ENCODE measurements at regions not wholly inside any gene's neighbourhood (a gene's known extent, or its start where the extent isn't known, plus 50 kb on each side); places are given as distances from the start of the nearest gene placed in this dataset.
"Not testable (repeated sequence)": the region's sequence is repeated elsewhere in the genome, so short reads cannot be mapped to it uniquely, and the experiment has no call there.

DNA sequence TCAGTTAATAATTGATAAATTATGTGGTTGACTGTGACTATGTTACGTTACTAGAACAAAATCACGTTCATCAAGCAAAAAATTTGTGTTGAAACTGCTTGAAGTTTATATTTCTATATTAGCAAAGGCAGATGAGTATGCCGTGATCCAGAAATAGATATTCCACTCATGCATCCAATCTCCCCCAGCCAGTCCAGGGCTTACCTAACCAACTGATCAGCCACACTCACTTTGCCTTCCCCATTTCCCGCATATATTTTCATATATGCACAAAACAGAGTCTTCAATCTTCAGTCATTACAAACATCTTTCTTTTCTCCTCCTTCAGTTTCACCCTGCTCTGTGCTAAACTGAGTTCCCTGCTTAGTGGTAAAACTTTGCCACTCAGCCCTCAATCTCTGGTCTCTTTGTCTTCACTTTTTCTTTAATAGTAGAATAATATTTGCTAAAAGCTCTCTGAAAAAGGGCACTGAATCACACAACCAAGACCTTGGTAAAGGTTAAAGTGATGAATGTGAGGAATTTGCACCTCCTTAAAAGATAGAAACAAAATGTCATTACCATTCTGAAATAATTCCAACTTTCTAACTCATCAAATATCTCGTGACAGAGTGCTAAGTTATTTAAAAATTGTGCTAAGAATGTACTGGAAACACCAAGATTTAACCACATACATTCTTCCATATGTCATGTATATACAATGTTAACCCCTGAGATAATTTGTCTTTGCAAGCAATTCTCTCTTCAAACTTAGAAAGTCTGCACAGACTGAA is 893.2 kb upstream of the CRIM1 start:
- TF ChIP-seq, protein P1, sequence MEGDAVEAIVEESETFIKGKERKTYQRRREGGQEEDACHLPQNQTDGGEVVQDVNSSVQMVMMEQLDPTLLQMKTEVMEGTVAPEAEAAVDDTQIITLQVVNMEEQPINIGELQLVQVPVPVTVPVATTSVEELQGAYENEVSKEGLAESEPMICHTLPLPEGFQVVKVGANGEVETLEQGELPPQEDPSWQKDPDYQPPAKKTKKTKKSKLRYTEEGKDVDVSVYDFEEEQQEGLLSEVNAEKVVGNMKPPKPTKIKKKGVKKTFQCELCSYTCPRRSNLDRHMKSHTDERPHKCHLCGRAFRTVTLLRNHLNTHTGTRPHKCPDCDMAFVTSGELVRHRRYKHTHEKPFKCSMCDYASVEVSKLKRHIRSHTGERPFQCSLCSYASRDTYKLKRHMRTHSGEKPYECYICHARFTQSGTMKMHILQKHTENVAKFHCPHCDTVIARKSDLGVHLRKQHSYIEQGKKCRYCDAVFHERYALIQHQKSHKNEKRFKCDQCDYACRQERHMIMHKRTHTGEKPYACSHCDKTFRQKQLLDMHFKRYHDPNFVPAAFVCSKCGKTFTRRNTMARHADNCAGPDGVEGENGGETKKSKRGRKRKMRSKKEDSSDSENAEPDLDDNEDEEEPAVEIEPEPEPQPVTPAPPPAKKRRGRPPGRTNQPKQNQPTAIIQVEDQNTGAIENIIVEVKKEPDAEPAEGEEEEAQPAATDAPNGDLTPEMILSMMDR (IDR thresholded peaks at IDR 0.05; ENCODE audit: insufficient read depth, low read depth, low read length, missing control alignments) = no peak
- no peak for DNase-seq (ENCODE audit: low read depth)
- no peak overlapping the region for H3K4me3 ChIP-seq (ENCODE audit: low read length)

DNA sequence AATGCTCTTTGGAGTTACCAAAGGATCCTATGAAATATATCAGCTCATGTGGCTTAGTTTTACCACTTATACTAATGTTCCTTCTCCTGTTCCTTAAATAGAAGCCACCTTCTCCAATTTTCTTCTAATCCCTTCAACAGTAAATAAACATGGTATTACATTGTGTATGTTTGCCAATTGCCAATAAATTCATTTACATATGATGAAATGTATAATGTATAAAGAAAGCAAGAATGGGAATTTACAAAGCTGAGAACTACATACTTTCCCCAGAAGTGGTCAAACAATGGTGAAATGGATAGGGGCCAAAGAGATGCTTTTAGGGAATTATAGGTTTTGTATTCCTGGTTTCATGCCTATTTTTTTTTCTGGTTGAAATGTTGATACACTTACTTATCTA is 894.2 kb upstream of the CRIM1 start:
- no peak overlapping the region for H3K4me3 ChIP-seq (ENCODE audit: low read length)
- TF ChIP-seq, protein P1 (IDR thresholded peaks at IDR 0.05; ENCODE audit: insufficient read depth, low read depth, low read length, missing control alignments) = no peak
- DNase-seq (ENCODE audit: low read depth) = no peak

DNA sequence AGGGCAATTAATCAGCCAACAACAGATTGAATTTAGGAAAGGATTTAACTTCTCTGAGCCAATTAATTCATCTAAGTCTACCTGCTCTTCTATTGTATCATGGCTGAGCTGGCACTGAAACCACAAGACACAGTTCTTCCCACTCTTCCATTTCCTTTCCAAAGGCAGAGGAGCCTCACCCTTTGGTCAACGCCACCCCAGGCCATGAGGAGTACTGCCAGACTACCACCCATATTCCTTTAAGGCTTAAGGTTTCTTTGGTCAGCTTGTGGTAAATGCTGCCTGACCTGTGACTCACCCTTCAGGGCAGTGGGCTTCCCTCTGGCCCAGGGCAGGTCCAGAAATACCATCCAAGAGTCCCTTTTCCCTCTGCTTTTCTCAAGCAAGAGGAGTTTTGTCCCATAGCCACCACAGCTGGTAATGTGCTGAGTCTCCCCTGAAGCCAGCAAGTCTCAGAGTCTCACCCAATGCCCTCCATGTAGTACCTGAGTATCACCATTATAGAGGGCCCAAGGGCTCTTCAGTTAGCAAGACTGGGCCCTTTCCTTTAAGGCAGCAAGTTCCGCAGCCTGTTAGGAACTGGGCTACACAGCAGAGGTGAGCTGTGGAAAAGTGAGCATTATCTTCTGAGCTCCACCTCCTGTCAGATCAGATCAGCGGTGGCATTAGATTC is 900.5 kb upstream of the CRIM1 start:
- DNase-seq (ENCODE audit: low read depth) = peak; percentile 14
- no peak overlapping the region for H3K4me3 ChIP-seq (ENCODE audit: low read length)
- TF ChIP-seq, protein P1 (IDR thresholded peaks at IDR 0.05; ENCODE audit: insufficient read depth, low read depth, low read length, missing control alignments) = peak; percentile 13

DNA sequence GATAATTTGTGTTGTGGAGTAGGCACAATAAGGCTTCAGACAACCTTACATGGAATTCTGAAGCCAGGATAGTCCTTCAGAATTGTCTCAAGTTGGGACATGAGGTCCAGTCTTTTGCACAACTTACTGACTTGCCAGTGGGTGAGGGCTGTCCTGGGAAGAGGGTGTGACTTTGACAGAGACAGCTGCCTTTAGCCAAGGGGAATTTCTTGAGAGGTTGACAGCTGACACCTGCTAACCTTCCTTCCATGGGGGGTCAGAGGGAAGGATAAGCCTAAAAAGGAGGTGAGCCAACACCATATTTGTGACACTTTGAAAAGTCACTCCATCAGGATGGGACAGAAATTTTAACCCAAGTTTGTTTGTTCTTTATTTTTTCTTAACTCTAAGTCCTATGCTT is 907.8 kb upstream of the CRIM1 start:
- DNase-seq (ENCODE audit: low read depth) = no peak
- TF ChIP-seq, protein P1 (IDR thresholded peaks at IDR 0.05; ENCODE audit: insufficient read depth, low read depth, low read length, missing control alignments) = no peak

DNA sequence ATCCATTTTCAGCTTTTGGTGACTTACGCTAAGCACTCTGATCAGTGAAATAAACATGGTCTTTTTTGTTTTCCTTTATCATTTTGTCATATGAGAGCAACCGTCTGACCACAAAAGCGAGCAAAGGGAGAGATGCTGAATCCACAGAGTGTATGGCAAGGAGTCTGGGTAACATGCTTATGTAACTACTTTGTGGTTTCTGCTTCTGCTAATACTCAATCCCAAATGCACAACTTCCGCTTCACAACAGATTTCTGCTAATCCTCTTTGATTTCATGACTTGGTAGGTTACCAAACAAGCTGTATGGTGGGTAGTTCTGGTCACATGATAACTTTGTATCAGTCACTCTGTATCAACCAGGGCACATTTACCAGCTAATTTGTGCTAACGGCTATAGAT is 908.4 kb upstream of the CRIM1 start:
- no peak overlapping the region for H3K4me3 ChIP-seq (ENCODE audit: low read length)
- TF ChIP-seq, protein P1 (IDR thresholded peaks at IDR 0.05; ENCODE audit: insufficient read depth, low read depth, low read length, missing control alignments) = no peak
- DNase-seq (ENCODE audit: low read depth) = no peak

More for the DNA sequence above, 907.8 kb upstream of the CRIM1 start:
- no peak overlapping the region for H3K4me3 ChIP-seq (ENCODE audit: low read length)

DNA sequence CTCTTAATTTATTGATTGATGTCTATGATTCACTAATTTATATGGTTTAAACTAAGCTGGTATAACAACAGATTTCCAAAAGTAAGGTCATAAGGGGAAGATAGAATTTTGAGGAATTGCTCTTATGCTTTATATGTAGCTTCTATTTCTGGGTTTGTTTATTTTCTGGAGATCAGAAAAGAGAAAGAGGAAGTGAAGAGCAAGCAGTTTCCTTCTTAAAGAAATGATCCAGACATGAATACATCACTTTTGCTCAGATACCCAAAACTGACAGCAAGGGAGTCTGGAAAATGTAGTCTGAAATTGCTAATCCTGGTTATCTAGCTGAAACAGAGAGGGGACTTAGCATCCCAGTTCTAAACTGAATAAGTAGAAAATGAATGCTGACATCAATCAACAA is 912.5 kb upstream of the CRIM1 start:
- TF ChIP-seq, protein P1 (IDR thresholded peaks at IDR 0.05; ENCODE audit: insufficient read depth, low read depth, low read length, missing control alignments) = no peak
- DNase-seq (ENCODE audit: low read depth) = no peak
- H3K4me3 ChIP-seq (ENCODE audit: low read length) = no peak overlapping the region

DNA sequence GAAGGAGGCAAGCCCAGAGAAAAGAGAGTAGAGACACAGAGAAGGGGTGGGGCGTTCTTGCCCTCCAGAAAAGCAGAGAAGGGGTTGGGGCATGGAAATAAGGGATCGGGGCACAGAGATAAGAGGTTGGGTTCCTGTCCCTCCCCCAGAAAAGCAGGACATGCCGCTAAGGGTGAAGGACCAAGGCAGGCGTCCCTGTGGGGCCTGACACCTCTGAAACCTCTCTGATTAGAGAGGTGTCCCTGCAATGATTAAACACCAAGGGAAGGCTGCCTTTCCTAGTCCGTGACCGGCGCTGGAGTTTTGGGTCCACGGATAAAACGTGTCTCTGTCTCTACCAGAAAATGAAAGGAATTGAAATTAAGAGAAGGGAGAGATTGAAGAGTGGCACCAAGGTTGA is 914.0 kb upstream of the CRIM1 start:
- H3K4me3 ChIP-seq (ENCODE audit: low read length); DNase-seq (ENCODE audit: low read depth): not testable (repeated sequence)

DNA sequence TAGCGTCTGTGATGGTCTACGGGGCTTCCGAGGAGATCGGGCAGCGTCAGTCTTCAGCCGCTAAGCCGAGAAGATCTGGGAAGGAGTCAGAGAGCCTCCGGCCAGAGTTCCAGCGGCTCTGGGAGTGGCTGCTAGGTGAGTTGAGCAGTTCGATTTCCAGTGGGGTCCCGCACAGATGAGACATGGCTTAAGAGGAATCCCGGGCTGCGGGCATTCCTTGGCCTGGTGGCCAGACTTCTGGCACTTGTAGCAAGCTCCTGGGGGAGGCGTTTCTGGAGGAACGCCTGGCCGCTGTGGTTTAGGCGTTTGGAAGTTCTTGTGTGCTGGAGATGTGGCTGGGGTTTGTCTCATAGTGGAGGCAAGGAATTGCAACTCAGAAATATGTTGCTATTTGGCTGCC is 915.3 kb upstream of the CRIM1 start:
- not testable (repeated sequence) for H3K4me3 ChIP-seq (ENCODE audit: low read length); DNase-seq (ENCODE audit: low read depth)

DNA sequence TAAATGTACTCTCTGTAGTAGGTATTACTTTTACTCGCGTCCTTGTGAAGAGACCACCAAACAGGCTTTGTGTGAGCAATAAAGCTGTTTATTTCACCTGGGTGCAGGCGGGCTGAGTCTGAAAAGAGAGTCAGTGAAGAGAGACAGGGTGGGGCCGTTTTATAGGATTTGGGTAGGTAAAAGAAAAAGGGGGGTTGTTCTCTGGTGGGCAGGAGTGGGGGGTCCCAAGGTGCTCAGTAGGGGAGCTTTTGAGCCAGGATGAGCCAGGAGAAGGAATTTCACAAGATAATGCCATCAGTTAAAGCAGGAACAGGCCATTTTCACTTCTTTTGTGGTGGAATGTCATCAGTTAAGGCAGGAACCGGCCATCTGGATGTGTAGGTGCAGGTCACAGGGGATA is 918.7 kb upstream of the CRIM1 start:
- not testable (repeated sequence) for H3K4me3 ChIP-seq (ENCODE audit: low read length); DNase-seq (ENCODE audit: low read depth)
